ENCODE measurements at regions not wholly inside any gene's neighbourhood (a gene's known extent, or its start where the extent isn't known, plus 50 kb on each side); places are given as distances from the start of the nearest gene placed in this dataset.

DNA sequence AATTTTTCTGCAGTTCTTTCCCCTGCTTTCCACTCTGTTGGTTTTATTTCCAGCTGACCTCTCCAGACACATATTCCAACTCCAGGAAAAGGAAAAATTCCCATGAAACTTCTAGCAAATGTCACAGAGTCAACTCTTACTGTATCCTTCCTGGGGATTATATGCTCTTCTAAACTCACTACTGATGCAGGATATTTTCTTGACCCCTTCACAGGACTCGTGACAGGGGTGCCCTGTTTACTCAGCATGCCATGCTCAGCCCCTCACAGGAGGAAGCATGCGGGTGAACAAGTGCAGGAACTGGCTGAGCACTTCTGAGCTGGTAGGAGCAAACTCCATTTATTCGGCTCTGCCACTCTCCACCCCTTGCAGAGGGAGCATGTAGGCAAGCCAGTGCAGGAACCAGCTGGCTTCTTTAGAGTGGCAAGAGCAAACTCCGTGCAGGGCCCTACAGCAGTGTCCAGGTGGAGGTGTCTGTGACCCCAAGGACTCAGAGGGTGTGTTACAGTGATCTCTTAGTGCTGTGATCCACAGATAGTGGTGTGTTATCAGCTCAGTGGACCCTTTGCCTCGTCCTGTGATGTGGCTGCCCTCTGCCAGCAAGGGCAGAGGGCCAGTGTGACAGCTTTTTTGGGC, 413.6 kb upstream of the GRM7 start:
- Histone ChIP-seq H2BK12ac (ENCODE audit: low read length) (no peak overlapping the region), H3K4ac (ENCODE audit: low read length) (no peak overlapping the region), H3K79me1 (ENCODE audit: low read depth, low read length) (no peaks in the 10 kb centered on the region), H3K27ac (replicated peaks; ENCODE audit: low read length) (no peak overlapping the region), H2BK120ac (ENCODE audit: low read depth, low read length) (no peak overlapping the region), H2BK5ac (ENCODE audit: low read length) (no peak overlapping the region), H3K4me1 (ENCODE audit: control insufficient read depth in 2 of 2, insufficient read depth in 1 of 2, low read depth in 1 of 2, low read length in 2 of 2) (no peaks in the 10 kb centered on the region), H3K23ac (ENCODE audit: low read depth, low read length, poor library complexity) (no peak overlapping the region), H3K9ac (ENCODE audit: low read depth, low read length, poor library complexity) (no peak overlapping the region), H4K91ac (ENCODE audit: low read depth, low read length, poor library complexity) (no peak overlapping the region), H2AK5ac (ENCODE audit: low read depth, low read length) (no peak overlapping the region), H3K9me3 (replicated peaks in 1 of 2; ENCODE audit: control insufficient read depth in 2 of 2, insufficient read depth in 1 of 2, low read depth in 1 of 2, low read length in 2 of 2) (no peaks in the 10 kb centered on the region), H4K8ac (ENCODE audit: low read depth, low read length) (no peak overlapping the region), H3K4me2 (ENCODE audit: insufficient read depth, low read length, poor library complexity, severe bottlenecking) (no peak overlapping the region), H3K4me3 (ENCODE audit: low read length in 2 of 2) (peak overlapping the region in 1 of 2 donors; percentile 47), H3K36me3 (replicated peaks in 1 of 2; ENCODE audit: control insufficient read depth in 2 of 2, insufficient read depth in 2 of 2, low read length in 2 of 2) (no peaks in the 10 kb centered on the region), H2BK15ac (ENCODE audit: low read length) (no peak overlapping the region), H2AFZ (ENCODE audit: low read length) (no peak overlapping the region), H3K14ac (ENCODE audit: low read length) (peak overlapping the region; percentile 92), H3K18ac (ENCODE audit: low read length) (peak overlapping the region; percentile 1), H3K27me3 (ENCODE audit: control insufficient read depth in 3 of 3, insufficient read depth in 3 of 3, low read depth in 1 of 3, low read length in 3 of 3) (no peaks in the 10 kb centered on the region)
- DNase-seq (ENCODE audit: low spot score): no peak
- no CpG with 5 or more reads among the region's 5 CpGs for WGBS, 2 donors (ENCODE audit: extremely low coverage in 2 of 2, insufficient read length in 2 of 2, insufficient replicate concordance in 1 of 2)

DNA sequence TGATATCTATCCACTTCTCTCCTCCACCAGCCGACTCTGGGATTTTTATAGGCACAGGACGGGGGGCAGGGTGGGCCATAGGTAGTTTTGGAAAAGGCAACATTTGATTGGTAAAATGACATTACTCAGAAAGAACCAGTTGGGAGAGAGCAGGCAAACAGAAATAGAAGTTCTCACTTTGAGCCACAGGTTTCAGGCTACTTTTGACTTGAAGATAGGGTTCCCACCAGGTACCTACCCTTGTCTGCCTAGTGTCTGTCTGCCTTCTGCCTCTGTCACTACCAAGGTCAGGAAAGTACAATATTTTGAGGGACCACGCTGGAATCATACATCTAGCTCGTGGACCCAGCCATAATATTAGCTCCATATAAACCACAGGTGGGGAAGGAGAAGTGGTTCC, 412.9 kb upstream of the GRM7 start:
- Histone ChIP-seq H3K79me1 (ENCODE audit: low read depth, low read length) (no peaks in the 10 kb centered on the region), H3K18ac (ENCODE audit: low read length) (no peak overlapping the region), H3K9me3 (replicated peaks in 1 of 2; ENCODE audit: control insufficient read depth in 2 of 2, insufficient read depth in 1 of 2, low read depth in 1 of 2, low read length in 2 of 2) (no peaks in the 10 kb centered on the region), H2AK5ac (ENCODE audit: low read depth, low read length) (no peak overlapping the region), H2BK15ac (ENCODE audit: low read length) (no peak overlapping the region), H3K27ac (replicated peaks; ENCODE audit: low read length) (no peak overlapping the region), H3K4me2 (ENCODE audit: insufficient read depth, low read length, poor library complexity, severe bottlenecking) (no peak overlapping the region), H2BK120ac (ENCODE audit: low read depth, low read length) (no peak overlapping the region), H2AFZ (ENCODE audit: low read length) (no peak overlapping the region), H2BK5ac (ENCODE audit: low read length) (no peak overlapping the region), H3K4me3 (ENCODE audit: low read length in 2 of 2) (no peak overlapping the region), H4K8ac (ENCODE audit: low read depth, low read length) (no peak overlapping the region), H4K91ac (ENCODE audit: low read depth, low read length, poor library complexity) (no peak overlapping the region), H3K27me3 (ENCODE audit: control insufficient read depth in 3 of 3, insufficient read depth in 3 of 3, low read depth in 1 of 3, low read length in 3 of 3) (no peaks in the 10 kb centered on the region), H3K14ac (ENCODE audit: low read length) (no peak overlapping the region), H3K4ac (ENCODE audit: low read length) (no peak overlapping the region), H3K9ac (ENCODE audit: low read depth, low read length, poor library complexity) (no peak overlapping the region), H3K23ac (ENCODE audit: low read depth, low read length, poor library complexity) (no peak overlapping the region), H3K36me3 (replicated peaks in 1 of 2; ENCODE audit: control insufficient read depth in 2 of 2, insufficient read depth in 2 of 2, low read length in 2 of 2) (no peaks in the 10 kb centered on the region), H2BK12ac (ENCODE audit: low read length) (no peak overlapping the region), H3K4me1 (ENCODE audit: control insufficient read depth in 2 of 2, insufficient read depth in 1 of 2, low read depth in 1 of 2, low read length in 2 of 2) (no peaks in the 10 kb centered on the region)
- no CpG with 5 or more reads among the region's 4 CpGs for WGBS, 2 donors (ENCODE audit: extremely low coverage in 2 of 2, insufficient read length in 2 of 2, insufficient replicate concordance in 1 of 2)
- DNase-seq (ENCODE audit: low spot score): no peak

DNA sequence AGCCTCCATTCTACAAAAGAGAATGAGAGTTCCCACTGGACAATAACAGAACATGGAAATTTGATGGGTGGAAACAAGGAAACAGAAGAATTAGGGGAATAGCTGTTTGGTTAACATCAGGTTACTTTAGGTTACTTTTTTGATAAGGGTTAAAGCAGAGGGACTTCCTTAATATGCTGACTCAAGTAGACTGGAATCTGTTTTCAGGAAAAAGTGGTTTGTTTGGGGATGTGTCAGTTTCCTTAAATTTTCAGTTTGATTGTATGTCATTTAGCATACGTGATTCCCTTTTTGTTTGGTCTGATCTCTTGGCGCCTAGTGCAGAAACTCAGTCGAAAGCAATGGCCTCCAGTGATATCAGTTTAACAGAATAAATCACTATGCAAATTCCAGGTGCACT, 411.8 kb upstream of the GRM7 start:
- Histone ChIP-seq H2BK5ac (ENCODE audit: low read length) (no peak overlapping the region), H2AFZ (ENCODE audit: low read length) (no peak overlapping the region), H3K27me3 (ENCODE audit: control insufficient read depth in 3 of 3, insufficient read depth in 3 of 3, low read depth in 1 of 3, low read length in 3 of 3) (no peaks in the 10 kb centered on the region), H4K91ac (ENCODE audit: low read depth, low read length, poor library complexity) (no peak overlapping the region), H2BK15ac (ENCODE audit: low read length) (no peak overlapping the region), H3K9ac (ENCODE audit: low read depth, low read length, poor library complexity) (no peak overlapping the region), H3K9me3 (replicated peaks in 1 of 2; ENCODE audit: control insufficient read depth in 2 of 2, insufficient read depth in 1 of 2, low read depth in 1 of 2, low read length in 2 of 2) (no peaks in the 10 kb centered on the region), H3K4me2 (ENCODE audit: insufficient read depth, low read length, poor library complexity, severe bottlenecking) (no peak overlapping the region), H3K18ac (ENCODE audit: low read length) (no peak overlapping the region), H3K4ac (ENCODE audit: low read length) (no peak overlapping the region), H3K36me3 (replicated peaks in 1 of 2; ENCODE audit: control insufficient read depth in 2 of 2, insufficient read depth in 2 of 2, low read length in 2 of 2) (no peaks in the 10 kb centered on the region), H2AK5ac (ENCODE audit: low read depth, low read length) (no peak overlapping the region), H4K8ac (ENCODE audit: low read depth, low read length) (no peak overlapping the region), H3K23ac (ENCODE audit: low read depth, low read length, poor library complexity) (no peak overlapping the region), H3K4me3 (ENCODE audit: low read length in 2 of 2) (no peak overlapping the region), H3K27ac (replicated peaks; ENCODE audit: low read length) (no peak overlapping the region), H2BK120ac (ENCODE audit: low read depth, low read length) (no peak overlapping the region), H3K14ac (ENCODE audit: low read length) (no peak overlapping the region), H2BK12ac (ENCODE audit: low read length) (no peak overlapping the region), H3K79me1 (ENCODE audit: low read depth, low read length) (no peaks in the 10 kb centered on the region), H3K4me1 (ENCODE audit: control insufficient read depth in 2 of 2, insufficient read depth in 1 of 2, low read depth in 1 of 2, low read length in 2 of 2) (no peaks in the 10 kb centered on the region)
- no peak for DNase-seq (ENCODE audit: low spot score)
- WGBS, 2 donors (ENCODE audit: extremely low coverage in 2 of 2, insufficient read length in 2 of 2, insufficient replicate concordance in 1 of 2): no CpG with 5 or more reads among the region's 3 CpGs

DNA sequence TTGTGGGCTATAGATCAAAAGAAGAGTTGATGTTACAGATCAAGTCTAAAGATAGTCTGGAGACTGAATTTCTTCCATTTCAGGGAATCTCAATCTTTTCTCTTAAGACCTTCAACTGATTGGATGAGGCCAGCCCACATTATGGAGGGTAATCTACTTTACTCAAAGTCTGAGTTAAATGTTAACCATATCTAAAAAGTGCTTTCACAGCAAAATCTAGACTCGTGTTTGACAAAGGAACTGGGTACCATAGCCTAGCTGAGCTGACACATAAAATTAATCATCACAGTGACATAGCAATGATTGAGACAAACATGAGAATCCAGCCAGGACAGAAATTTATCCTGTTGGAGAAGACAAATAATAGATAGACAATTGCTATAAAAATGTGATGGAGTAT, 407.9 kb upstream of the GRM7 start:
- no peak for DNase-seq (ENCODE audit: low spot score)
- no peak overlapping the region for H2AK5ac ChIP-seq (ENCODE audit: low read depth, low read length)
- H3K4me1 ChIP-seq (ENCODE audit: control insufficient read depth in 2 of 2, insufficient read depth in 1 of 2, low read depth in 1 of 2, low read length in 2 of 2): no peaks in the 10 kb centered on the region
- no peak overlapping the region for H3K4ac ChIP-seq (ENCODE audit: low read length)
- H2BK120ac ChIP-seq (ENCODE audit: low read depth, low read length): no peak overlapping the region
- no peaks in the 10 kb centered on the region for H3K27me3 ChIP-seq (ENCODE audit: control insufficient read depth in 3 of 3, insufficient read depth in 3 of 3, low read depth in 1 of 3, low read length in 3 of 3)
- no peak overlapping the region for H3K27ac ChIP-seq (replicated peaks; ENCODE audit: low read length)
- no peak overlapping the region for H2BK12ac ChIP-seq (ENCODE audit: low read length)
- no peak overlapping the region for H2AFZ ChIP-seq (ENCODE audit: low read length)
- no peaks in the 10 kb centered on the region for H3K9me3 ChIP-seq (replicated peaks in 1 of 2; ENCODE audit: control insufficient read depth in 2 of 2, insufficient read depth in 1 of 2, low read depth in 1 of 2, low read length in 2 of 2)
- no peaks in the 10 kb centered on the region for H3K79me1 ChIP-seq (ENCODE audit: low read depth, low read length)
- H3K36me3 ChIP-seq (replicated peaks in 1 of 2; ENCODE audit: control insufficient read depth in 2 of 2, insufficient read depth in 2 of 2, low read length in 2 of 2): no peaks in the 10 kb centered on the region
- H3K4me3 ChIP-seq (ENCODE audit: low read length in 2 of 2): no peak overlapping the region
- H2BK15ac ChIP-seq (ENCODE audit: low read length): no peak overlapping the region
- H4K8ac ChIP-seq (ENCODE audit: low read depth, low read length): no peak overlapping the region
- no peak overlapping the region for H3K18ac ChIP-seq (ENCODE audit: low read length)
- no peak overlapping the region for H3K4me2 ChIP-seq (ENCODE audit: insufficient read depth, low read length, poor library complexity, severe bottlenecking)
- H3K9ac ChIP-seq (ENCODE audit: low read depth, low read length, poor library complexity): no peak overlapping the region
- no peak overlapping the region for H3K23ac ChIP-seq (ENCODE audit: low read depth, low read length, poor library complexity)
- WGBS, 2 donors (ENCODE audit: extremely low coverage in 2 of 2, insufficient read length in 2 of 2, insufficient replicate concordance in 1 of 2): no CpG with 5 or more reads among the region's 1 CpG
- H2BK5ac ChIP-seq (ENCODE audit: low read length): no peak overlapping the region
- H3K14ac ChIP-seq (ENCODE audit: low read length): no peak overlapping the region
- no peak overlapping the region for H4K91ac ChIP-seq (ENCODE audit: low read depth, low read length, poor library complexity)
